Smooth muscle cell (in vitro differentiated cells): ENCODE measurements at regions not wholly inside any gene's neighbourhood (a gene's known extent, or its start where the extent isn't known, plus 50 kb on each side); places are given as distances from the start of the nearest gene placed in this dataset.

Source experiments
- DNase-seq: peaks from one replicate; lab custom pipeline; 2025; ENCODE audit not compliant: unreplicated experiment; lab: John Stamatoyannopoulos, UW
- H2AFZ ChIP-seq: fragments of 200-600 bp; sonication (generic); 2 replicates; pipeline ENCODE4 v1.6.0; 2016; ENCODE audit warnings: antibody characterized with exemption, low read depth, mild to moderate bottlenecking
- H3F3A ChIP-seq: fragments of 200-600 bp; sonication (generic); 2 replicates; pipeline ENCODE4 v1.6.0; 2017; ENCODE audit warnings: antibody characterized with exemption, low read depth
- H3K27ac ChIP-seq: fragments of 200-600 bp; sonication (generic); 2 replicates; pipeline ENCODE4 v1.5.1; 2016; ENCODE audit warnings: low read depth, mild to moderate bottlenecking
- H3K27me3 ChIP-seq: fragments of 200-600 bp; sonication (generic); 2 replicates; pipeline ENCODE4 v1.6.1; 2016; ENCODE audit warnings: low read depth, mild to moderate bottlenecking
- H3K36me3 ChIP-seq: fragments of 200-600 bp; sonication (generic); 2 replicates; pipeline ENCODE4 v1.5.1; 2016; ENCODE audit warnings: low read depth
- H3K4me1 ChIP-seq: fragments of 200-600 bp; sonication (generic); 2 replicates; pipeline ENCODE4 v1.5.1; 2016; ENCODE audit warnings: low read depth
- H3K4me2 ChIP-seq: fragments of 200-600 bp; sonication (generic); 2 replicates; pipeline ENCODE4 v1.6.0; 2016; ENCODE audit warnings: mild to moderate bottlenecking
- H3K4me3 ChIP-seq: fragments of 200-600 bp; sonication (generic); 2 replicates; pipeline ENCODE4 v1.5.1; 2016; ENCODE audit warnings: mild to moderate bottlenecking
- H3K79me2 ChIP-seq: fragments of 200-600 bp; sonication (generic); 2 replicates; pipeline ENCODE4 v1.6.0; 2016; ENCODE audit warnings: low read depth, mild to moderate bottlenecking
- H3K9ac ChIP-seq: fragments of 200-600 bp; sonication (generic); 2 replicates; pipeline ENCODE4 v1.6.0; 2016; ENCODE audit warnings: low read depth
- H3K9me3 ChIP-seq: fragments of 200-600 bp; sonication (generic); replicated peaks from 2 replicates; pipeline ENCODE4 v1.5.1; 2016; ENCODE audit warnings: low read depth
- H4K20me1 ChIP-seq: fragments of 200-600 bp; sonication (generic); 2 replicates; pipeline ENCODE4 v1.6.0; 2016; ENCODE audit warnings: low read depth
- CTCF ChIP-seq: fragments of 200-600 bp; sonication (generic); IDR thresholded peaks from 2 replicates; pipeline ENCODE4 v1.5.1; 2017; ENCODE audit warnings: borderline replicate concordance, mild to moderate bottlenecking, antibody characterized with exemption; ENCODE audit not compliant: insufficient read depth, poor library complexity, severe bottlenecking
- WGBS: methylation state at CpG from one replicate; pipeline ENCODE4 v1.1.7; 2016; ENCODE audit warnings: low lambda C conversion rate; 5-methylcytosine and 5-hydroxymethylcytosine counted together

GRCh38 chr1:170290991-170291390 is 145.2 kb downstream of the NTMT2 start:
- Histone ChIP-seq H3K9me3 (no peaks in the 10 kb centered on the region), H4K20me1 (no peaks in the 10 kb centered on the region), H3K79me2 (no peaks in the 10 kb centered on the region), H2AFZ (no peak overlapping the region), H3F3A (no peaks in the 10 kb centered on the region), H3K27ac (peak overlapping the region; percentile 7), H3K36me3 (no peaks in the 10 kb centered on the region), H3K4me3 (no peak overlapping the region), H3K9ac (no peak overlapping the region), H3K4me2 (no peak overlapping the region), H3K27me3 (no peaks in the 10 kb centered on the region), H3K4me1 (no peaks in the 10 kb centered on the region)
- no peak for TF ChIP-seq CTCF
- DNase-seq: no peak
- WGBS: 46% methylated on average over 1 of the region's 1 CpG

GRCh38 chr1:170291516-170291915 is 145.8 kb downstream of the NTMT2 start:
- Histone ChIP-seq H3K79me2 (no peaks in the 10 kb centered on the region), H3K4me2 (no peak overlapping the region), H3K36me3 (no peaks in the 10 kb centered on the region), H3K4me1 (no peaks in the 10 kb centered on the region), H2AFZ (no peak overlapping the region), H3K9me3 (no peaks in the 10 kb centered on the region), H4K20me1 (no peaks in the 10 kb centered on the region), H3K4me3 (no peak overlapping the region), H3K27me3 (no peaks in the 10 kb centered on the region), H3F3A (no peaks in the 10 kb centered on the region), H3K9ac (no peak overlapping the region), H3K27ac (no peak overlapping the region)
- WGBS: 83% methylated on average over 4 of the region's 4 CpGs
- DNase-seq: no peak
- no peak for TF ChIP-seq CTCF

DNA sequence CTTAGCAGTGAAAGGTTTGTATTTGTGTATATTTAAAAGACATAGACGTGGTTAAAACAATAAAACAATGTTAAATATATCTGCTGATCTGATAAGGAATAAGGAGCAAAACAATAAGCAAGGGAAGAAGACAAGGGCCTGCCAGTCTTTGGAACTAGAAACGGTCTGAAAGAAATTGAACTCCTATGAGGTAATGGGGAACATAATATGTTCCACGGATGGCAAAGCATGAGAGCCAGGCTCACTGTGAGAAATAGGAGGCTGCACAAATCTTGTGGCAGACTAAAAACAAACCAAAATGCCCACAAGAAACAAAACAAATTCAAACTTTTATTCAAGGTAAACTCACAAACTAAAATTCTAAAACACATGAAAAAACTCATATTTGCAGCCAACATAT is 150.5 kb downstream of the NTMT2 start:
- TF ChIP-seq CTCF: no peak
- 84% methylated on average over 3 of the region's 3 CpGs for WGBS

GRCh38 chr1:170296642-170297041 is 150.9 kb downstream of the NTMT2 start:
- 45% methylated on average over 2 of the region's 2 CpGs for WGBS
- no peak for DNase-seq

More for the DNA sequence above, 150.5 kb downstream of the NTMT2 start:
- Histone ChIP-seq H3K27me3 (no peaks in the 10 kb centered on the region), H2AFZ (no peak overlapping the region), H3K79me2 (no peaks in the 10 kb centered on the region), H3K4me3 (no peak overlapping the region), H3F3A (no peaks in the 10 kb centered on the region), H3K9me3 (no peaks in the 10 kb centered on the region), H3K4me2 (no peak overlapping the region), H3K36me3 (no peaks in the 10 kb centered on the region), H3K9ac (no peak overlapping the region), H4K20me1 (no peaks in the 10 kb centered on the region), H3K4me1 (no peaks in the 10 kb centered on the region), H3K27ac (no peak overlapping the region)
- DNase-seq: no peak

More at GRCh38 chr1:170296642-170297041, 150.9 kb downstream of the NTMT2 start:
- Histone ChIP-seq H2AFZ (no peak overlapping the region), H3K4me2 (no peak overlapping the region), H3K36me3 (no peaks in the 10 kb centered on the region), H3K9me3 (no peaks in the 10 kb centered on the region), H3K4me3 (no peak overlapping the region), H3K27ac (no peak overlapping the region), H3K9ac (no peak overlapping the region), H4K20me1 (no peaks in the 10 kb centered on the region), H3K27me3 (no peaks in the 10 kb centered on the region), H3K79me2 (no peaks in the 10 kb centered on the region), H3K4me1 (no peaks in the 10 kb centered on the region), H3F3A (no peaks in the 10 kb centered on the region)
- no peak for TF ChIP-seq CTCF
